Right atrium auricular region (tissue), 2 donors: ENCODE measurements at regions not wholly inside any gene's neighbourhood (a gene's known extent, or its start where the extent isn't known, plus 50 kb on each side); places are given as distances from the start of the nearest gene placed in this dataset.

Experiments
- DNase-seq: peaks from one replicate; pipeline ENCODE4 v3.0.0-alpha.2; 2019; ENCODE audit warnings: low spot score
- H3K27ac ChIP-seq, 2 donors: fragments of 200-600 bp; sonication (generic); 1 replicate in 1 of 2; 2 replicates in 1 of 2; pipeline ENCODE4 v1.5.1; 2016 to 2019
- H3K27me3 ChIP-seq, 2 donors: fragments of 200-600 bp; sonication (generic); one replicate each; pipeline versions ENCODE4 v1.5.1 to v1.6.0; 2017 to 2019
- H3K36me3 ChIP-seq: fragments of 200-600 bp; sonication (generic); one replicate; pipeline ENCODE4 v1.5.1; 2016
- H3K4me1 ChIP-seq, 2 donors: fragments of 200-600 bp; sonication (generic); one replicate each; pipeline versions ENCODE4 v1.5.1 to v1.6.0; 2017 to 2019
- H3K4me3 ChIP-seq, 2 donors: fragments of 200-600 bp; sonication (generic); 1 replicate in 1 of 2; 2 replicates in 1 of 2; pipeline ENCODE4 v1.5.1; 2017 to 2019; ENCODE audit warnings: mild to moderate bottlenecking in 1 of 2, moderate library complexity in 1 of 2
- H3K9me3 ChIP-seq, 2 donors: fragments of 200-600 bp; sonication (generic); one replicate each; pipeline ENCODE4 v1.5.1; 2019
- TF ChIP-seq, protein P1 (sequence below), 2 donors: fragments of 200-600 bp; sonication (generic); IDR thresholded peaks; one replicate each; pipeline ENCODE4 v1.5.1; 2019; ENCODE audit warnings: antibody characterized with exemption in 2 of 2

DNA sequence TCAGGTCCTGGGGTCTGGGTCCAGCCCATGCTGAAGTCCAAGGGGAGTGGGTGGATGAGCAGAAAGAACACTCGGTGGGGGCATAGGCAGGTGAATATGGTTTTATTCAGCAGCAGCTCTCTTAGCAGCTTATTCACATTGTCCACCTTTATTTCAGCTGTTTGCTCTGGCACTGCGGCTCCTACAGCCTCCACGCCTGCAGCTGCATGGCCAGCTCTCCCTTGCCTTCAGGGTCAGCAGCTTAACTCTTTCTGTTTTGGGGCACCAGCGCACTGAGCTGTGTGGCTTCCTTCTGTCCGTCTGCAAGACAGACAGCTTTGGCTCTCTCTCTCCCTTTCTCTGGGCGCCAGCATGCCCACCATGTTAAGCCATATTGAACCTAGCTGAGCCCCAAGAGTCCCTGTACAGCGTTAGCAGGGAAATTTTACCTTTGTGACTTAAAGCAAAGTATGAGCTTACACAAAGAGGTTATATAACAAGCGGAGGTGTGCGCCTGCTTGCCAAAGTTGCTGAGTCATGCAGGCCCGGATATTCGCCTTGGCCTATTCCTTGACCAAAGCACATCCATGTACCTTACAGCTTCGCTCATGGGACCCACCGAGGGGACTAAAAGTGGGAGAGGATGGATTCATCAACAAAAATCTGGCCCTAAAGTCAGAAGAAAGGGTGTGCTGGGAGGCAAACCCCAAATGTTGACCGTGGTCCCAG, 170.1 kb upstream of the PFN2 start:
- no peaks in the 10 kb centered on the region for H3K9me3 ChIP-seq
- H3K27me3 ChIP-seq, result no peaks in the 10 kb centered on the region
- TF ChIP-seq, protein P1, sequence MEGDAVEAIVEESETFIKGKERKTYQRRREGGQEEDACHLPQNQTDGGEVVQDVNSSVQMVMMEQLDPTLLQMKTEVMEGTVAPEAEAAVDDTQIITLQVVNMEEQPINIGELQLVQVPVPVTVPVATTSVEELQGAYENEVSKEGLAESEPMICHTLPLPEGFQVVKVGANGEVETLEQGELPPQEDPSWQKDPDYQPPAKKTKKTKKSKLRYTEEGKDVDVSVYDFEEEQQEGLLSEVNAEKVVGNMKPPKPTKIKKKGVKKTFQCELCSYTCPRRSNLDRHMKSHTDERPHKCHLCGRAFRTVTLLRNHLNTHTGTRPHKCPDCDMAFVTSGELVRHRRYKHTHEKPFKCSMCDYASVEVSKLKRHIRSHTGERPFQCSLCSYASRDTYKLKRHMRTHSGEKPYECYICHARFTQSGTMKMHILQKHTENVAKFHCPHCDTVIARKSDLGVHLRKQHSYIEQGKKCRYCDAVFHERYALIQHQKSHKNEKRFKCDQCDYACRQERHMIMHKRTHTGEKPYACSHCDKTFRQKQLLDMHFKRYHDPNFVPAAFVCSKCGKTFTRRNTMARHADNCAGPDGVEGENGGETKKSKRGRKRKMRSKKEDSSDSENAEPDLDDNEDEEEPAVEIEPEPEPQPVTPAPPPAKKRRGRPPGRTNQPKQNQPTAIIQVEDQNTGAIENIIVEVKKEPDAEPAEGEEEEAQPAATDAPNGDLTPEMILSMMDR (IDR thresholded peaks at IDR 0.05), result no peak
- H3K4me3 ChIP-seq, result no peak overlapping the region
- H3K27ac ChIP-seq, result no peak overlapping the region
- no peak for DNase-seq
- H3K4me1 ChIP-seq, result no peaks in the 10 kb centered on the region
- no peaks in the 10 kb centered on the region for H3K36me3 ChIP-seq

GRCh38 chr3:150138824-150139223, 168.1 kb upstream of the PFN2 start:
- no peak for DNase-seq
- no peaks in the 10 kb centered on the region for H3K27me3 ChIP-seq
- TF ChIP-seq, protein P1 (IDR thresholded peaks at IDR 0.05), result no peak

DNA sequence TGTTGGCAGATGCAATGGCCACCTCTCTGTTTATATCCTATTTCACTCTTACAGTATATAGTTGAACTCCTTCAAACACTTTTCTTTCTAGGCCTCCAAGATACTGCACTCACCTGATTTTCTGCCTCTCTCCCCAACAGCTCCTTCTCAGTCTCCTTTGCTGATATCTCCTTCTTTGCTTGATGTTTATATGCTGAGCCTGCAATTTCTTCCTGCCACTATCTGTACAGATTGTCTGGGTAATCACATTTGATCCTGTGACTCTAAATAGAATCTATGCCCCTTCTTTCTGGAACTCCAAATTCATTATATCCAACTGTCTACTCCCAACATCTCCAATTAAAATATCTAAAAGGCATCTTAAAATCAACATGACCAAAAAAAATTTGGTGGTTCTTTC, 165.5 kb upstream of the PFN2 start:
- no peaks in the 10 kb centered on the region for H3K4me1 ChIP-seq
- no peak overlapping the region for H3K4me3 ChIP-seq
- H3K36me3 ChIP-seq, result no peaks in the 10 kb centered on the region
- DNase-seq, result no peak
- TF ChIP-seq, protein P1 (IDR thresholded peaks at IDR 0.05), result no peak
- H3K9me3 ChIP-seq, result no peaks in the 10 kb centered on the region
- no peaks in the 10 kb centered on the region for H3K27me3 ChIP-seq
- H3K27ac ChIP-seq, result no peak overlapping the region

More at GRCh38 chr3:150138824-150139223, 168.1 kb upstream of the PFN2 start:
- no peak overlapping the region for H3K4me3 ChIP-seq
- H3K36me3 ChIP-seq, result no peaks in the 10 kb centered on the region
- H3K4me1 ChIP-seq, result no peaks in the 10 kb centered on the region
- H3K9me3 ChIP-seq, result no peaks in the 10 kb centered on the region
- no peak overlapping the region for H3K27ac ChIP-seq

DNA sequence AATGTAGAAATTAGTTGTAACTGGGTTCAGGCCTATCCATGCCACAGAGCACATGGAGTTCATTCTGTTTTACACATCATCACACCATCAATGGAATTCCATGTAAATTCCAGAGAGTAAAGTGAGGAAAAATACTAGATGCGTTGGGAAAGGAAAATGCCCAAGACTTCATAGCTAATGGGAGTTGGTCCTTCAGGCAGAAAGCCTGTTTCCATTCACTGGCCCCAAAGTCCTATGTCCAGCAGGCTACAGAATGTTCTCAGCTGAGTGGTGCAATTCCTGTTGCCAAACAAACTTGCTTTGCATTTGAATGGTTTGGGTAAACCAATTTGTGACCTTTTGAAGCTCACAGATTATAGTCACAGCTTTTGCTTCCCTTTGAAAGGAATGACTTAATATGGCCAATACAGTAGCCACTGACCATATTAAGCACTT, 164.6 kb upstream of the PFN2 start:
- no peaks in the 10 kb centered on the region for H3K9me3 ChIP-seq
- DNase-seq, result no peak
- H3K4me3 ChIP-seq, result no peak overlapping the region
- no peak overlapping the region for H3K27ac ChIP-seq
- no peaks in the 10 kb centered on the region for H3K27me3 ChIP-seq
- TF ChIP-seq, protein P1 (IDR thresholded peaks at IDR 0.05), result no peak
- H3K36me3 ChIP-seq, result no peaks in the 10 kb centered on the region
- no peaks in the 10 kb centered on the region for H3K4me1 ChIP-seq

DNA sequence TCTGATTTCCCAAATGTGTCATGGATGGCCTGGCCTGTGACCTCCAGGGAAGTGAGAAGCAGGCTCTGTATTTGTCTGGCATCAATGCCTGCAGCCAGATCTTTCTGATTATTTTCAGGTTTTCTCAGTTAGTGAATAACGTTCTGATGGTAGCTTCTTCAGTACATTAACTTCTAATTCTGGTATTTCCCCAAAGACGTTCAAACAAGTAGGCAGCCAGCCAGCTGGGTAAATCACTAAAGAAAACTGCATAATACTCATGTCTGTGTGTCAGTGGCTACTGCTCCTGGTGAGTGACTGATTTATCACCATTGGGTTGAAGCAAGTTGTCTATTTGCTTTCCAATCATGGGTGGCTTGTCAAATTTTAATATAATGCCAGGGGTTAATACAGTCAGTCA, 162.6 kb upstream of the PFN2 start:
- Histone ChIP-seq H3K4me3 (no peak overlapping the region), H3K27me3 (no peaks in the 10 kb centered on the region), H3K4me1 (no peaks in the 10 kb centered on the region), H3K27ac (no peak overlapping the region), H3K9me3 (no peaks in the 10 kb centered on the region), H3K36me3 (no peaks in the 10 kb centered on the region)
- DNase-seq, result no peak
- TF ChIP-seq, protein P1 (IDR thresholded peaks at IDR 0.05), result no peak
